NCI-H146 treated with DMSO at 0.1 percent for 48 hours (cell line): ENCODE measurements at regions not wholly inside any gene's neighbourhood (a gene's known extent, or its start where the extent isn't known, plus 50 kb on each side); places are given as distances from the start of the nearest gene placed in this dataset.

Experiments
- DNase-seq: peaks from one replicate; lab custom pipeline; 2025; ENCODE audit not compliant: unreplicated experiment; lab: John Stamatoyannopoulos, UW

GRCh38 chr15:46682969-46683791, 1034.1 kb upstream of the SEMA6D start:
- no peak for DNase-seq

- DNase-seq, result no peak
These were observed 1032.2 kb upstream of the SEMA6D start for GRCh38 chr15:46685096-46685495.

GRCh38 chr15:46685681-46686080, 1031.6 kb upstream of the SEMA6D start:
- no peak for DNase-seq

GRCh38 chr15:46696281-46696680, 1021.0 kb upstream of the SEMA6D start:
- no peak for DNase-seq

- DNase-seq, result no peak
These were observed 1016.0 kb upstream of the SEMA6D start for GRCh38 chr15:46701346-46701745.

GRCh38 chr15:46701896-46702295, 1015.4 kb upstream of the SEMA6D start:
- no peak for DNase-seq

GRCh38 chr15:46703020-46703861, 1014.1 kb upstream of the SEMA6D start:
- no peak for DNase-seq

GRCh38 chr15:46703871-46704637, 1013.3 kb upstream of the SEMA6D start:
- DNase-seq, result no peak

GRCh38 chr15:46707452-46707851, 1009.9 kb upstream of the SEMA6D start:
- DNase-seq, result no peak

GRCh38 chr15:46708226-46708625, 1009.1 kb upstream of the SEMA6D start:
- DNase-seq, result no peak

- no peak for DNase-seq
These were observed 1007.7 kb upstream of the SEMA6D start for GRCh38 chr15:46709460-46710083.

- no peak for DNase-seq
These were observed 1006.8 kb upstream of the SEMA6D start for GRCh38 chr15:46710401-46710960.

GRCh38 chr15:46713045-46713444, 1004.3 kb upstream of the SEMA6D start:
- no peak for DNase-seq

- DNase-seq, result peak; percentile 41
These were observed 1002.4 kb upstream of the SEMA6D start for GRCh38 chr15:46714950-46715349.

GRCh38 chr15:46723308-46723707, 994.0 kb upstream of the SEMA6D start:
- no peak for DNase-seq

- DNase-seq, result no peak
These were observed 985.2 kb upstream of the SEMA6D start for GRCh38 chr15:46732060-46732459.

- no peak for DNase-seq
These were observed 982.2 kb upstream of the SEMA6D start for GRCh38 chr15:46735115-46735514.

- DNase-seq, result no peak
These were observed 966.0 kb upstream of the SEMA6D start for GRCh38 chr15:46751303-46751702.

GRCh38 chr15:46753946-46754345, 963.4 kb upstream of the SEMA6D start:
- DNase-seq, result no peak

- DNase-seq, result no peak
These were observed 954.2 kb upstream of the SEMA6D start for GRCh38 chr15:46763091-46763490.

- no peak for DNase-seq
These were observed 952.5 kb upstream of the SEMA6D start for GRCh38 chr15:46764851-46765250.
